ENCODE measurements at regions not wholly inside any gene's neighbourhood (a gene's known extent, or its start where the extent isn't known, plus 50 kb on each side); places are given as distances from the start of the nearest gene placed in this dataset.
"Not testable (repeated sequence)": the region's sequence is repeated elsewhere in the genome, so short reads cannot be mapped to it uniquely, and the experiment has no call there.

GRCh38 chr6:27143020-27143388 is 104.5 kb upstream of the PRSS16 start:
- not testable (repeated sequence) for TF ChIP-seq ZSCAN29 (CRISPR knock-in tag; conservative IDR thresholded peaks at IDR 0.05); TOPORS (CRISPR knock-in tag; IDR thresholded peaks at IDR 0.05); ARNT (IDR thresholded peaks at IDR 0.05); CTCF (CRISPR knock-in tag; IDR thresholded peaks at IDR 0.05)

Data from HepG2 (cell line).